H1 (cell line): ENCODE measurements at regions not wholly inside any gene's neighbourhood (a gene's known extent, or its start where the extent isn't known, plus 50 kb on each side); places are given as distances from the start of the nearest gene placed in this dataset.

Source experiments
- CEBPB ChIP-seq: IDR thresholded peaks from 2 replicates; pipeline ENCODE4 v1.6.1; 2012; ENCODE audit warnings: low read depth, low read length
- CTCF ChIP-seq, 3 experiments: IDR thresholded peaks; 1 replicate in 2 of 3; 2 replicates in 1 of 3; pipeline versions ENCODE4 v1.5.1 to v1.6.1; 2011; ENCODE audit warnings: low read length in 3 of 3, mild to moderate bottlenecking in 3 of 3, inconsistent platforms in 2 of 3, low read depth in 1 of 3, moderate library complexity in 1 of 3; ENCODE audit not compliant: insufficient read depth in 1 of 3; ENCODE audit errors: control extremely low read depth in 1 of 3
- GTF2F1 ChIP-seq: IDR thresholded peaks from 2 replicates; pipeline ENCODE4 v1.6.1; 2012; ENCODE audit warnings: low read depth, low read length, improper control_type of control experiment, borderline replicate concordance
- KDM5A ChIP-seq: fragments of 200-600 bp; IDR thresholded peaks from 2 replicates; pipeline ENCODE4 v1.7.1; 2012; ENCODE audit warnings: mild to moderate bottlenecking, low read length, inconsistent platforms, mixed read lengths
- RXRA ChIP-seq: IDR thresholded peaks from 2 replicates; pipeline ENCODE4 v1.6.1; 2011; ENCODE audit warnings: low read depth, mild to moderate bottlenecking, low read length, moderate library complexity; ENCODE audit not compliant: insufficient read depth

GRCh38 chr4:74651198-74651597 lies 143.1 kb downstream of the BTC start (continued):
- TF ChIP-seq CEBPB (no peak), CTCF (IDR thresholded peaks at IDR 0.05; ENCODE audit: control extremely low read depth in 1 of 3, insufficient read depth in 1 of 3, low read depth in 1 of 3, low read length in 3 of 3) (no peak), RXRA (no peak), GTF2F1 (no peak), KDM5A (no peak)
- TF ChIP-seq, all 59 proteins: peak for 0
